Liver (tissue), 3 donors: ENCODE measurements at regions not wholly inside any gene's neighbourhood (a gene's known extent, or its start where the extent isn't known, plus 50 kb on each side); places are given as distances from the start of the nearest gene placed in this dataset.

Source experiments
- CTCF ChIP-seq: fragments of 150-350 bp; IDR thresholded peaks from 2 replicates; pipeline ENCODE4 v1.5.1; 2017; ENCODE audit warnings: improper control_type of control experiment, low read depth, low read length; ENCODE audit not compliant: missing input control
- EGR1 ChIP-seq, 2 donors: IDR thresholded peaks; 2 replicates each; pipeline ENCODE4 v1.6.1; 2016 to 2018; ENCODE audit warnings: antibody characterized with exemption in 2 of 2, low read depth in 2 of 2
- FOXA1 ChIP-seq: IDR thresholded peaks from 2 replicates; pipeline ENCODE4 v1.6.1; 2016; ENCODE audit warnings: antibody characterized with exemption
- GABPA ChIP-seq, 2 donors: IDR thresholded peaks in 1 of 2; conservative IDR thresholded peaks in 1 of 2; 2 replicates each; pipeline ENCODE4 v1.6.1; 2016; ENCODE audit warnings: antibody characterized with exemption in 2 of 2, mild to moderate bottlenecking in 1 of 2, moderate library complexity in 1 of 2
- MAX ChIP-seq: IDR thresholded peaks from 2 replicates; pipeline ENCODE4 v1.6.1; 2016; ENCODE audit warnings: antibody characterized with exemption
- RAD21 ChIP-seq, 2 donors: IDR thresholded peaks; 2 replicates each; pipeline ENCODE4 v1.6.1; 2016; ENCODE audit warnings: antibody characterized with exemption in 2 of 2, mild to moderate bottlenecking in 2 of 2
- REST ChIP-seq: IDR thresholded peaks from 2 replicates; pipeline ENCODE4 v1.6.1; 2016; ENCODE audit warnings: antibody characterized with exemption, mild to moderate bottlenecking
- RXRA ChIP-seq, 2 donors: IDR thresholded peaks; 2 replicates each; pipeline ENCODE4 v1.6.1; 2017 to 2018; ENCODE audit warnings: antibody characterized with exemption in 2 of 2, mild to moderate bottlenecking in 1 of 2
- SP1 ChIP-seq: IDR thresholded peaks from 2 replicates; pipeline ENCODE4 v1.6.1; 2018; ENCODE audit warnings: antibody characterized with exemption, mild to moderate bottlenecking
- TAF1 ChIP-seq: conservative IDR thresholded peaks from 2 replicates; pipeline ENCODE4 v1.6.1; 2016; ENCODE audit warnings: antibody characterized with exemption, mild to moderate bottlenecking
- ZBTB33 ChIP-seq: IDR thresholded peaks from 2 replicates; pipeline ENCODE4 v1.6.1; 2016; ENCODE audit warnings: antibody characterized with exemption
- donor health status: healthy.
- donor health status: healthy.

GRCh38 chr14:84856751-84857534, 673.0 kb upstream of the FLRT2 start:
- TF ChIP-seq CTCF (no peak), SP1 (no peak), GABPA (IDR thresholded peaks at IDR 0.05 in 1 of 2, conservative IDR thresholded peaks at IDR 0.05 in 1 of 2) (no peak), RAD21 (IDR thresholded peaks at IDR 0.05) (no peak), REST (no peak), MAX (no peak), ZBTB33 (no peak), TAF1 (no peak), RXRA (IDR thresholded peaks at IDR 0.05) (no peak), EGR1 (IDR thresholded peaks at IDR 0.05; ENCODE audit: low read depth in 2 of 2) (no peak), FOXA1 (no peak)
